Endodermal cell (in vitro differentiated cells): ENCODE measurements at regions not wholly inside any gene's neighbourhood (a gene's known extent, or its start where the extent isn't known, plus 50 kb on each side); places are given as distances from the start of the nearest gene placed in this dataset.
"Not testable (repeated sequence)": the region's sequence is repeated elsewhere in the genome, so short reads cannot be mapped to it uniquely, and the experiment has no call there.

Source experiments
- DNase-seq: peaks from one replicate; pipeline ENCODE4 v3.0.0-alpha.2; 2017
- H3K27ac ChIP-seq: 2 replicates; pipeline ENCODE4 v1.5.1; 2013; ENCODE audit warnings: mild to moderate bottlenecking, low read depth, low read length, moderate library complexity
- H3K27me3 ChIP-seq: 2 replicates; pipeline ENCODE4 v1.6.1; 2013; ENCODE audit warnings: mild to moderate bottlenecking, low read length, moderate library complexity; ENCODE audit not compliant: insufficient read depth, control insufficient read depth, poor library complexity, severe bottlenecking
- H3K36me3 ChIP-seq: 2 replicates; pipeline ENCODE4 v1.7.0; 2013; ENCODE audit warnings: mild to moderate bottlenecking, low read length, moderate library complexity; ENCODE audit not compliant: control insufficient read depth, insufficient read depth
- H3K4me1 ChIP-seq: one replicate; pipeline ENCODE4 v1.7.0; 2013; ENCODE audit warnings: low read length; ENCODE audit not compliant: control insufficient read depth, insufficient read depth
- H3K4me3 ChIP-seq: 2 replicates; pipeline ENCODE4 v1.5.1; 2013; ENCODE audit warnings: mild to moderate bottlenecking, low read length, moderate library complexity
- H3K9ac ChIP-seq: 2 replicates; pipeline ENCODE4 v1.6.1; 2013; ENCODE audit warnings: mild to moderate bottlenecking, low read length, moderate library complexity; ENCODE audit not compliant: poor library complexity, severe bottlenecking; ENCODE audit errors: extremely low read depth
- H3K9me3 ChIP-seq: 2 replicates; pipeline ENCODE4 v1.6.1; 2013; ENCODE audit warnings: mild to moderate bottlenecking, low read length, moderate library complexity; ENCODE audit not compliant: control insufficient read depth
- H3K27ac Mint-ChIP-seq: 2 replicates; pipeline ENCODE4 v1.8.0; 2020; ENCODE audit warnings: mixed read lengths
- H3K27me3 Mint-ChIP-seq: 2 replicates; pipeline ENCODE4 v1.8.0; 2021; ENCODE audit warnings: mild to moderate bottlenecking, mixed read lengths; ENCODE audit not compliant: insufficient read depth
- H3K36me3 Mint-ChIP-seq: 2 replicates; pipeline ENCODE4 v1.8.0; 2020; ENCODE audit warnings: low read depth, mixed read lengths
- H3K4me1 Mint-ChIP-seq: 2 replicates; pipeline ENCODE4 v1.8.0; 2020; ENCODE audit warnings: mixed read lengths
- H3K4me3 Mint-ChIP-seq: 2 replicates; pipeline ENCODE4 v1.8.0; 2020; ENCODE audit warnings: mild to moderate bottlenecking, moderate library complexity, mixed read lengths
- H3K9me3 Mint-ChIP-seq: 2 replicates; pipeline ENCODE4 v1.8.0; 2020; ENCODE audit warnings: mild to moderate bottlenecking, mixed read lengths
- WGBS, 2 experiments: methylation state at CpG; one replicate each; pipeline versions ENCODE4 v1.1.5 to v1.1.7; 2013; ENCODE audit warnings: missing lambda C conversion rate in 2 of 2, mixed read lengths in 1 of 2; ENCODE audit not compliant: insufficient coverage in 1 of 2, insufficient read length in 1 of 2; 5-methylcytosine and 5-hydroxymethylcytosine counted together
- TF ChIP-seq, protein P1 (sequence below): fragments of 200-600 bp; sonication (generic); conservative IDR thresholded peaks from 2 replicates; pipeline ENCODE4 v1.5.0; 2021; ENCODE audit warnings: antibody characterized with exemption, mild to moderate bottlenecking

DNA sequence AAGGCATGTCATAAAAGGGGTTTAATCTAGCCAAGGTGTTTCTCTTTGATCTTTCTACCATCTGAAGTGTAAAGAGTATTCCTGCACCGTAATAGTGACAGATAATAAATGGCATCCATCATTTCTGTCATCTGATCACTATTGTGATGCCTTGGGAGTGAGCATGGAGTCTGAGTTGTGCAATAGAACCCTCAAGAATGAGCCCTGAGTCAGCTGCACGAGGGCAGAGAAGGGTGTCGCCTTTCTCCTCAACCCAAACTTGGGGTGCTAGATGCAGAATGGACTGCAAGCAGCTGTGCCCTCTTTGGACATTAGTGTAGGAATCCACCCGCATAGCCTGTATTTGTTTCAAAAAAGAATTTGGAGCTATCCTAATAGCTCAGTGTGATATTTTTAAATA lies 115.2 kb downstream of the ZNF37A start:
- no peak overlapping the region for H3K9ac ChIP-seq
- H3K27me3 ChIP-seq: no peaks in the 10 kb centered on the region
- H3K27ac Mint-ChIP-seq: no peak overlapping the region
- no peak for DNase-seq
- TF ChIP-seq, protein P1, sequence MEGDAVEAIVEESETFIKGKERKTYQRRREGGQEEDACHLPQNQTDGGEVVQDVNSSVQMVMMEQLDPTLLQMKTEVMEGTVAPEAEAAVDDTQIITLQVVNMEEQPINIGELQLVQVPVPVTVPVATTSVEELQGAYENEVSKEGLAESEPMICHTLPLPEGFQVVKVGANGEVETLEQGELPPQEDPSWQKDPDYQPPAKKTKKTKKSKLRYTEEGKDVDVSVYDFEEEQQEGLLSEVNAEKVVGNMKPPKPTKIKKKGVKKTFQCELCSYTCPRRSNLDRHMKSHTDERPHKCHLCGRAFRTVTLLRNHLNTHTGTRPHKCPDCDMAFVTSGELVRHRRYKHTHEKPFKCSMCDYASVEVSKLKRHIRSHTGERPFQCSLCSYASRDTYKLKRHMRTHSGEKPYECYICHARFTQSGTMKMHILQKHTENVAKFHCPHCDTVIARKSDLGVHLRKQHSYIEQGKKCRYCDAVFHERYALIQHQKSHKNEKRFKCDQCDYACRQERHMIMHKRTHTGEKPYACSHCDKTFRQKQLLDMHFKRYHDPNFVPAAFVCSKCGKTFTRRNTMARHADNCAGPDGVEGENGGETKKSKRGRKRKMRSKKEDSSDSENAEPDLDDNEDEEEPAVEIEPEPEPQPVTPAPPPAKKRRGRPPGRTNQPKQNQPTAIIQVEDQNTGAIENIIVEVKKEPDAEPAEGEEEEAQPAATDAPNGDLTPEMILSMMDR: no peak
- no peaks in the 10 kb centered on the region for H3K36me3 ChIP-seq
- peaks cover 69% of the 10 kb centered on the region for H3K9me3 ChIP-seq
- no peaks in the 10 kb centered on the region for H3K4me1 ChIP-seq
- 27 to 47% methylated on average over 3 to 4 of the region's 4 CpGs for WGBS, 2 experiments
- no peak overlapping the region for H3K27ac ChIP-seq
- H3K36me3 Mint-ChIP-seq: no peaks in the 10 kb centered on the region
- H3K4me3 Mint-ChIP-seq: no peak overlapping the region
- peaks cover 81% of the 10 kb centered on the region for H3K9me3 Mint-ChIP-seq
- H3K27me3 Mint-ChIP-seq: peaks cover 2% of the 10 kb centered on the region
- no peaks in the 10 kb centered on the region for H3K4me1 Mint-ChIP-seq
- no peak overlapping the region for H3K4me3 ChIP-seq

DNA sequence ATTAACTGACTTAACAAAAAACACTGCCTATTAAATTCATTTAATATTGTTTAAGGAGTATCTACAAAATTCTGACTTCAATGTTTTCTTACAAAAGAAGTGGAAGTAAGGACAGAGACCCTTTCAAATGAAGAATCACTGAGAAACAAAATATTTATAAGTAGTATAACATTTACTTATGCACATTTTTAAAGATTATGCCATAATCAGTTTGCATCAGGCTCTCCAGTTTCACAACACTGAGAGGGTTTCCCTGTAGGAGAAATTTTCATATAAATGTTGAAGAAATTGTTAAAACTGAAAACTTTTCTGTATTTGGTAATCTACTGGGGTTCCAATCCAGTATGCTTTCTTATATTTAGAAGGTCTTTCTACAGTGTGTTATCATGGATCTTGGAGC lies 115.6 kb downstream of the ZNF37A start:
- H3K27ac Mint-ChIP-seq, H3K27ac ChIP-seq, H3K4me1 Mint-ChIP-seq, DNase-seq, H3K27me3 Mint-ChIP-seq, H3K4me3 ChIP-seq, H3K4me1 ChIP-seq, H3K36me3 Mint-ChIP-seq, H3K4me3 Mint-ChIP-seq, H3K36me3 ChIP-seq, H3K27me3 ChIP-seq, H3K9ac ChIP-seq: not testable (repeated sequence)
- peaks cover 67% of the 10 kb centered on the region for H3K9me3 ChIP-seq
- peaks cover 82% of the 10 kb centered on the region for H3K9me3 Mint-ChIP-seq

DNA sequence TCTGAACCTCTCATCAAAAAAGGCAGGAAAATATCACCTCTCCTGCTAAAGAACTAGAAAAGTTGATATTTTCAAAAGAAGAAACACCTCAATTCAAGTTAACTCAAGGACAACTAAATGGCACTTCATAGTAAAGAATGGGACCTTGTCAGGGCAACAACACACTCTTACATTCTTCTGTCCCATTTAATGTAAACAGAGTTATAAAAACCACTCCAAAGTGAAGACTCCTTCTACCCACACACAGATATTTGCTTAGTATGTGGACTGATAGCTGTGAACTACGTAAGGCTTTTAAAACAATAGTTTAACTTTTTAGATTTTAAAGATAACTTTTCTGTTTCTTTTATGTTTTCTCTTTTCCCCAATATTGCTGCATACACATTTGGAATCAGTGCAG lies 118.3 kb downstream of the ZNF37A start:
- Histone ChIP-seq H3K27ac (no peak overlapping the region), H3K4me3 (no peak overlapping the region), H3K36me3 (no peaks in the 10 kb centered on the region), H3K27me3 (no peaks in the 10 kb centered on the region), H3K9ac (no peak overlapping the region), H3K4me1 (no peaks in the 10 kb centered on the region), H3K9me3 (peaks cover 76% of the 10 kb centered on the region)
- Mint-ChIP-seq H3K27me3 (peaks cover 2% of the 10 kb centered on the region), H3K4me1 (no peaks in the 10 kb centered on the region), H3K4me3 (no peak overlapping the region), H3K9me3 (peaks cover 83% of the 10 kb centered on the region), H3K36me3 (no peaks in the 10 kb centered on the region), H3K27ac (no peak overlapping the region)
- TF ChIP-seq, protein P1: no peak
- no peak for DNase-seq
- WGBS, 2 experiments: no CpG with 5 or more reads among the region's 1 CpG

DNA sequence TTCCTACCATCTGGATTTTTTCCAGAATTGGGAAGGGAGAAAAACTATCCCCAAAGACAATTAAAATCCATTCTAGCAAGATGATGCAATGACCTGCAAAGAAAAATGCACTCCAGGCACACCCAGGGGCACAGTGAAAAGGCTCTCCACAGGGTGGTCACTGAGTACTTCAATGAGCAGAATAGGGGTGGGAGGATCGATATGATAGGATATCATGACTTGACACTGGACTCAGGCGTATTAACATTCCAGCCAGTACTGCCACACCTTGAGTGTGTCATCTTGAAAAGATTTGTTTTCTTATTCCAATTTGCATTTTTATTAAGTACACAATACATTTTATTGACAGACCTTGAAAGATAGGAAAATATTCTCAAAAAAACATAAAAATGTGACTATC lies 132.2 kb downstream of the ZNF37A start:
- DNase-seq: no peak
- H3K27ac ChIP-seq: no peak overlapping the region
- no peaks in the 10 kb centered on the region for H3K4me1 ChIP-seq
- H3K4me3 Mint-ChIP-seq: no peak overlapping the region
- H3K4me1 Mint-ChIP-seq: no peaks in the 10 kb centered on the region
- no peaks in the 10 kb centered on the region for H3K36me3 Mint-ChIP-seq
- H3K36me3 ChIP-seq: no peaks in the 10 kb centered on the region
- no peak overlapping the region for H3K27ac Mint-ChIP-seq
- TF ChIP-seq, protein P1: no peak
- no peaks in the 10 kb centered on the region for H3K27me3 Mint-ChIP-seq
- no peaks in the 10 kb centered on the region for H3K27me3 ChIP-seq
- peaks cover 54% of the 10 kb centered on the region for H3K9me3 ChIP-seq
- no peak overlapping the region for H3K4me3 ChIP-seq
- no peak overlapping the region for H3K9ac ChIP-seq
- peaks cover 79% of the 10 kb centered on the region for H3K9me3 Mint-ChIP-seq
- 77% methylated on average over 2 of the region's 2 CpGs; no CpG with 5 or more reads in 1 of the 2 experiments for WGBS, 2 experiments
